Mesendoderm (in vitro differentiated cells): ENCODE measurements at regions not wholly inside any gene's neighbourhood (a gene's known extent, or its start where the extent isn't known, plus 50 kb on each side); places are given as distances from the start of the nearest gene placed in this dataset.

Source experiments
- DNase-seq: peaks from one replicate; pipeline ENCODE4 v3.0.0; 2013
- H2AK5ac ChIP-seq: 2 replicates; pipeline ENCODE4 v1.6.1; 2013; ENCODE audit warnings: low read length, inconsistent platforms
- H2BK120ac ChIP-seq: 2 replicates; pipeline ENCODE4 v1.6.1; 2013; ENCODE audit warnings: low read depth, mild to moderate bottlenecking, low read length, moderate library complexity, mixed read lengths
- H2BK15ac ChIP-seq: replicated peaks from 2 replicates; pipeline ENCODE4 v1.6.1; 2013; ENCODE audit warnings: low read depth, mild to moderate bottlenecking, moderate library complexity
- H2BK5ac ChIP-seq: 2 replicates; pipeline ENCODE4 v1.6.1; 2013; ENCODE audit warnings: low read length, inconsistent platforms
- H3K18ac ChIP-seq: 2 replicates; pipeline ENCODE4 v1.6.1; 2013; ENCODE audit warnings: mild to moderate bottlenecking, low read length, mixed read lengths
- H3K23ac ChIP-seq: one replicate; pipeline ENCODE4 v1.6.1; 2013; ENCODE audit warnings: low read length
- H3K27ac ChIP-seq: 2 replicates; pipeline ENCODE4 v1.5.1; 2013; ENCODE audit warnings: low read depth, mild to moderate bottlenecking, inconsistent platforms, low read length, moderate library complexity
- H3K27me3 ChIP-seq: 2 replicates; pipeline ENCODE4 v1.6.1; 2013; ENCODE audit warnings: low read length, control low read depth, mild to moderate bottlenecking, inconsistent platforms; ENCODE audit not compliant: insufficient read depth, poor library complexity
- H3K36me3 ChIP-seq: 2 replicates; pipeline ENCODE4 v1.6.1; 2013; ENCODE audit warnings: low read length, inconsistent platforms; ENCODE audit not compliant: control insufficient read depth, insufficient read depth
- H3K4ac ChIP-seq: one replicate; pipeline ENCODE4 v1.6.1; 2013; ENCODE audit warnings: low read depth, mild to moderate bottlenecking, low read length, moderate library complexity
- H3K4me1 ChIP-seq: 2 replicates; pipeline ENCODE4 v1.6.1; 2013; ENCODE audit warnings: low read depth, low read length, inconsistent platforms; ENCODE audit not compliant: control insufficient read depth
- H3K4me2 ChIP-seq: 2 replicates; pipeline ENCODE4 v1.6.1; 2013; ENCODE audit warnings: low read length
- H3K4me3 ChIP-seq: 2 replicates; pipeline ENCODE4 v1.5.1; 2013; ENCODE audit warnings: mild to moderate bottlenecking, low read length
- H3K56ac ChIP-seq: one replicate; pipeline ENCODE4 v1.6.1; 2013; ENCODE audit warnings: low read length
- H3K79me1 ChIP-seq: 2 replicates; pipeline ENCODE4 v1.6.1; 2013; ENCODE audit warnings: low read length, inconsistent platforms
- H3K79me2 ChIP-seq: 2 replicates; pipeline ENCODE4 v1.6.1; 2013; ENCODE audit warnings: mild to moderate bottlenecking, low read length; ENCODE audit not compliant: control insufficient read depth, insufficient read depth
- H3K9ac ChIP-seq: 2 replicates; pipeline ENCODE4 v1.6.1; 2013; ENCODE audit warnings: low read length, inconsistent platforms
- H4K5ac ChIP-seq: one replicate; pipeline ENCODE4 v1.6.1; 2013; ENCODE audit warnings: low read length
- H4K8ac ChIP-seq: one replicate; pipeline ENCODE4 v1.6.1; 2013; ENCODE audit warnings: low read depth, mild to moderate bottlenecking, control low read depth, low read length, moderate library complexity
- WGBS: extraction: QIAGEN DNeasy Blood & Tissue Kit; methylation state at CpG from one replicate; pipeline ENCODE4 v1.1.7; 2013; ENCODE audit warnings: low lambda C conversion rate, missing lambda C conversion rate; ENCODE audit not compliant: insufficient coverage; ENCODE audit errors: extremely low coverage; 5-methylcytosine and 5-hydroxymethylcytosine counted together

- H3K4me2 ChIP-seq = no peak overlapping the region
- H3K4me3 ChIP-seq = no peak overlapping the region
- H3K27ac ChIP-seq = no peak overlapping the region
- no peak overlapping the region for H2AK5ac ChIP-seq
- H3K9ac ChIP-seq = no peak overlapping the region
- no peak overlapping the region for H4K8ac ChIP-seq
- WGBS = no CpG with 5 or more reads among the region's 34 CpGs
- no peak overlapping the region for H4K5ac ChIP-seq
- H2BK15ac ChIP-seq = no peak overlapping the region
- H3K79me2 ChIP-seq = no peaks in the 10 kb centered on the region
- no peak for DNase-seq
- no peaks in the 10 kb centered on the region for H3K36me3 ChIP-seq
- H2BK5ac ChIP-seq = no peak overlapping the region
- H2BK120ac ChIP-seq = no peak overlapping the region
- H3K18ac ChIP-seq = no peak overlapping the region
- no peaks in the 10 kb centered on the region for H3K79me1 ChIP-seq
- H3K4me1 ChIP-seq = no peaks in the 10 kb centered on the region
- no peak overlapping the region for H3K56ac ChIP-seq
- H3K23ac ChIP-seq = no peak overlapping the region
- no peak overlapping the region for H3K4ac ChIP-seq
- no peaks in the 10 kb centered on the region for H3K27me3 ChIP-seq
These were observed 357.2 kb upstream of the RGPD4 start for GRCh38 chr2:107469437-107469995.

GRCh38 chr2:107473150-107473549, 353.5 kb upstream of the RGPD4 start:
- Histone ChIP-seq H2BK120ac (no peak overlapping the region), H4K5ac (no peak overlapping the region), H3K9ac (no peak overlapping the region), H2BK15ac (no peak overlapping the region), H3K79me2 (no peaks in the 10 kb centered on the region), H3K56ac (no peak overlapping the region), H3K36me3 (no peaks in the 10 kb centered on the region), H3K18ac (no peak overlapping the region), H3K4me2 (no peak overlapping the region), H2AK5ac (no peak overlapping the region), H2BK5ac (no peak overlapping the region), H3K79me1 (no peaks in the 10 kb centered on the region), H3K4me1 (no peaks in the 10 kb centered on the region), H4K8ac (no peak overlapping the region), H3K27ac (no peak overlapping the region), H3K27me3 (no peaks in the 10 kb centered on the region), H3K23ac (no peak overlapping the region), H3K4ac (no peak overlapping the region), H3K4me3 (no peak overlapping the region)
- no peak for DNase-seq

GRCh38 chr2:107475859-107476258, 350.8 kb upstream of the RGPD4 start:
- Histone ChIP-seq H4K8ac (no peak overlapping the region), H3K4me1 (no peaks in the 10 kb centered on the region), H3K4ac (no peak overlapping the region), H3K23ac (no peak overlapping the region), H2BK15ac (no peak overlapping the region), H4K5ac (no peak overlapping the region), H3K56ac (no peak overlapping the region), H3K9ac (no peak overlapping the region), H2BK120ac (no peak overlapping the region), H3K4me2 (no peak overlapping the region), H3K79me1 (no peaks in the 10 kb centered on the region), H3K18ac (no peak overlapping the region), H3K36me3 (no peaks in the 10 kb centered on the region), H2BK5ac (no peak overlapping the region), H3K79me2 (no peaks in the 10 kb centered on the region), H3K27ac (no peak overlapping the region), H2AK5ac (no peak overlapping the region), H3K27me3 (no peaks in the 10 kb centered on the region), H3K4me3 (no peak overlapping the region)
- WGBS = no CpG with 5 or more reads among the region's 2 CpGs
- no peak for DNase-seq

- no peak overlapping the region for H2BK120ac ChIP-seq
- no peaks in the 10 kb centered on the region for H3K79me1 ChIP-seq
- no peaks in the 10 kb centered on the region for H3K27me3 ChIP-seq
- no peak overlapping the region for H2BK15ac ChIP-seq
- peak; percentile 4 for DNase-seq
- no peak overlapping the region for H4K8ac ChIP-seq
- H3K36me3 ChIP-seq = no peaks in the 10 kb centered on the region
- H4K5ac ChIP-seq = no peak overlapping the region
- no peak overlapping the region for H3K18ac ChIP-seq
- no peak overlapping the region for H3K4me3 ChIP-seq
- H3K23ac ChIP-seq = no peak overlapping the region
- no peak overlapping the region for H3K4ac ChIP-seq
- H3K79me2 ChIP-seq = no peaks in the 10 kb centered on the region
- H2AK5ac ChIP-seq = no peak overlapping the region
- no peak overlapping the region for H3K27ac ChIP-seq
- no peak overlapping the region for H2BK5ac ChIP-seq
- H3K4me2 ChIP-seq = no peak overlapping the region
- no peak overlapping the region for H3K56ac ChIP-seq
- no peaks in the 10 kb centered on the region for H3K4me1 ChIP-seq
- H3K9ac ChIP-seq = no peak overlapping the region
These were observed 324.2 kb upstream of the RGPD4 start for GRCh38 chr2:107502539-107502938.

GRCh38 chr2:107511970-107512789, 314.5 kb upstream of the RGPD4 start:
- DNase-seq = no peak
- Histone ChIP-seq H3K4me2 (no peak overlapping the region), H3K79me2 (no peaks in the 10 kb centered on the region), H4K8ac (no peak overlapping the region), H2BK120ac (no peak overlapping the region), H2AK5ac (no peak overlapping the region), H2BK15ac (no peak overlapping the region), H3K18ac (no peak overlapping the region), H2BK5ac (no peak overlapping the region), H3K56ac (no peak overlapping the region), H3K79me1 (no peaks in the 10 kb centered on the region), H3K4me1 (no peaks in the 10 kb centered on the region), H3K27me3 (no peaks in the 10 kb centered on the region), H3K9ac (no peak overlapping the region), H3K4me3 (no peak overlapping the region), H4K5ac (no peak overlapping the region), H3K36me3 (no peaks in the 10 kb centered on the region), H3K23ac (no peak overlapping the region), H3K4ac (no peak overlapping the region), H3K27ac (no peak overlapping the region)
- no CpG with 5 or more reads among the region's 6 CpGs for WGBS

GRCh38 chr2:107525406-107525805, 301.3 kb upstream of the RGPD4 start:
- WGBS = no CpG with 5 or more reads among the region's 1 CpG
- H3K27me3 ChIP-seq = no peaks in the 10 kb centered on the region
- no peak overlapping the region for H2BK15ac ChIP-seq
- no peak overlapping the region for H4K5ac ChIP-seq
- DNase-seq = no peak
- H3K4ac ChIP-seq = no peak overlapping the region
- H3K18ac ChIP-seq = no peak overlapping the region
- H3K79me2 ChIP-seq = no peaks in the 10 kb centered on the region
- H3K79me1 ChIP-seq = no peaks in the 10 kb centered on the region
- no peak overlapping the region for H2BK5ac ChIP-seq
- no peak overlapping the region for H3K23ac ChIP-seq
- H3K4me3 ChIP-seq = no peak overlapping the region
- H3K27ac ChIP-seq = no peak overlapping the region
- no peak overlapping the region for H3K9ac ChIP-seq
- H3K4me2 ChIP-seq = no peak overlapping the region
- H3K36me3 ChIP-seq = no peaks in the 10 kb centered on the region
- H3K56ac ChIP-seq = no peak overlapping the region
- H3K4me1 ChIP-seq = no peaks in the 10 kb centered on the region
- no peak overlapping the region for H2AK5ac ChIP-seq
- H2BK120ac ChIP-seq = no peak overlapping the region
- H4K8ac ChIP-seq = no peak overlapping the region
